ENCODE measurements at regions not wholly inside any gene's neighbourhood (a gene's known extent, or its start where the extent isn't known, plus 50 kb on each side); places are given as distances from the start of the nearest gene placed in this dataset.

DNA sequence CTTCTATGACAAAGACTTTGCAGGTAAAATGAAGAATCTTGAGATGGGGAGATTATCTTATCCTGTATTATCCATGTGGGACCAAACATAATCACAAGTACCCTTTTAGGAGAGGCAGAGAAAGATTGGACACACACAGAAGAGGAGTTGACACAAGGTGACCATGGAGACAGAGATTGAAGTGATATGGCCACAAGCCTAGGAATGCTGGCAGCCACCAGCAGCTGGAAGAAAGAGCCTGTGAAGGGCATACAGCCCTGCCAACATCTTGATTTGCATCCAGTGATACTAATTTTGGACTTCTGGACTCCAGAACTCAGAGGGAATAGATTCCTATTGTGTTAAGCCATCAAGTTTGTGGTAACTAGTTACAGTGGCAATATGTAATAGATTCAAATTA is 78.1 kb downstream of the RPS29 start:
- TF ChIP-seq ZNF384 (IDR thresholded peaks at IDR 0.05) (no peak), FOXM1 (IDR thresholded peaks at IDR 0.05; ENCODE audit: borderline replicate concordance) (no peak), BHLHE40 (IDR thresholded peaks at IDR 0.05; ENCODE audit: borderline replicate concordance) (no peak), SP1 (IDR thresholded peaks at IDR 0.05) (no peak), ELF4 (IDR thresholded peaks at IDR 0.05) (no peak), FOXA1 (IDR thresholded peaks at IDR 0.05) (no peak), NFRKB (IDR thresholded peaks at IDR 0.05) (no peak), L3MBTL2 (conservative IDR thresholded peaks at IDR 0.05) (no peak), SUZ12 (IDR thresholded peaks at IDR 0.05) (no peak), HDGF (IDR thresholded peaks at IDR 0.05; ENCODE audit: borderline replicate concordance) (no peak), TARDBP (IDR thresholded peaks at IDR 0.05) (no peak), FOXK2 (IDR thresholded peaks at IDR 0.05) (no peak)

All from HEK293T (cell line).